HEK293 (cell line): ENCODE measurements at regions not wholly inside any gene's neighbourhood (a gene's known extent, or its start where the extent isn't known, plus 50 kb on each side); places are given as distances from the start of the nearest gene placed in this dataset.

Experiments
- CTCF ChIA-PET: fragments of 350-600 bp; formaldehyde crosslinking; extraction: SDS; loops from one replicate; lab custom pipeline; 2021; ENCODE audit warnings: antibody characterized with exemption; lab: Yijun Ruan, JAX
- POLR2A ChIA-PET: fragments of 300-600 bp; formaldehyde crosslinking; extraction: SDS; loops from one replicate; lab custom pipeline; 2020; ENCODE audit warnings: antibody characterized with exemption, inconsistent platforms; lab: Yijun Ruan, JAX
- H3K27ac ChIP-seq: fragments of 200-500 bp; sonication (Bioruptor generic); 2 replicates; pipeline ENCODE4 v1.5.1; 2014; ENCODE audit warnings: low read depth, low read length, control low read depth, inconsistent platforms; ENCODE audit errors: extremely low read depth
- H3K36me3 ChIP-seq, 2 experiments: fragments of 200-500 bp in 1 of 2; sonication (Bioruptor generic) in 1 of 2; 1 replicate in 1 of 2; 2 replicates in 1 of 2; pipeline ENCODE4 v1.5.1; 2014 to 2017; ENCODE audit warnings: inconsistent platforms in 2 of 2, low read length in 2 of 2; ENCODE audit not compliant: control insufficient read depth in 2 of 2, insufficient read depth in 1 of 2
- H3K4me1 ChIP-seq: fragments of 200-500 bp; sonication (Bioruptor generic); 2 replicates; pipeline ENCODE4 v1.5.1; 2014; ENCODE audit warnings: mild to moderate bottlenecking, low read length, inconsistent platforms; ENCODE audit not compliant: control insufficient read depth, insufficient read depth
- H3K4me3 ChIP-seq: 2 replicates; pipeline ENCODE4 v1.5.1; 2011; ENCODE audit warnings: low read depth, mild to moderate bottlenecking, control low read depth, low read length, moderate library complexity
- H3K9me3 ChIP-seq: fragments of 200-500 bp; sonication (Bioruptor generic); 2 replicates; pipeline ENCODE4 v1.5.1; 2014; ENCODE audit warnings: low read depth, low read length, inconsistent platforms; ENCODE audit not compliant: control insufficient read depth, insufficient read depth
- OSR2 ChIP-seq: fragments of 450-650 bp; formaldehyde crosslinking; IDR thresholded peaks from 2 replicates; pipeline ENCODE4 v1.5.1; 2016; ENCODE audit warnings: missing biosample characterization, missing genetic modification characterization
- SCRT2 ChIP-seq: fragments of 450-650 bp; formaldehyde crosslinking; IDR thresholded peaks from 2 replicates; pipeline ENCODE4 v1.5.1; 2016; ENCODE audit warnings: missing biosample characterization, missing genetic modification characterization
- SP2 ChIP-seq: fragments of 450-650 bp; formaldehyde crosslinking; IDR thresholded peaks from 2 replicates; pipeline ENCODE4 v1.5.1; 2016; ENCODE audit warnings: missing biosample characterization, missing genetic modification characterization
- TCF7L2 ChIP-seq: IDR thresholded peaks from 2 replicates; pipeline ENCODE4 v1.6.1; 2011; ENCODE audit warnings: low read depth, mild to moderate bottlenecking, inconsistent platforms, low read length, moderate library complexity, borderline replicate concordance
- ZBTB7A ChIP-seq: fragments of 450-650 bp; formaldehyde crosslinking; IDR thresholded peaks from 2 replicates; pipeline ENCODE4 v1.5.1; 2016; ENCODE audit warnings: low read depth, missing biosample characterization, missing genetic modification characterization
- ZFP41 ChIP-seq: fragments of 450-650 bp; formaldehyde crosslinking; IDR thresholded peaks from 2 replicates; pipeline ENCODE4 v1.5.1; 2016; ENCODE audit warnings: missing biosample characterization, missing genetic modification characterization, borderline replicate concordance
- ZNF133 ChIP-seq: fragments of 450-650 bp; formaldehyde crosslinking; IDR thresholded peaks from 2 replicates; pipeline ENCODE4 v1.5.1; 2016; ENCODE audit warnings: missing biosample characterization, missing genetic modification characterization
- ZNF169 ChIP-seq: fragments of 450-650 bp; formaldehyde crosslinking; IDR thresholded peaks from 2 replicates; pipeline ENCODE4 v1.5.1; 2016; ENCODE audit warnings: missing biosample characterization, missing genetic modification characterization
- ZNF175 ChIP-seq: fragments of 450-650 bp; formaldehyde crosslinking; IDR thresholded peaks from 2 replicates; pipeline ENCODE4 v1.5.1; 2016; ENCODE audit warnings: missing biosample characterization, missing genetic modification characterization
- ZNF2 ChIP-seq: fragments of 450-650 bp; formaldehyde crosslinking; IDR thresholded peaks from 2 replicates; pipeline ENCODE4 v1.5.1; 2016; ENCODE audit warnings: missing biosample characterization, missing genetic modification characterization
- ZNF211 ChIP-seq: fragments of 450-650 bp; formaldehyde crosslinking; IDR thresholded peaks from 2 replicates; pipeline ENCODE4 v1.5.1; 2016; ENCODE audit warnings: low read depth, missing biosample characterization, missing genetic modification characterization
- ZNF239 ChIP-seq: fragments of 450-650 bp; formaldehyde crosslinking; IDR thresholded peaks from 2 replicates; pipeline ENCODE4 v1.5.1; 2016; ENCODE audit warnings: missing biosample characterization, missing genetic modification characterization
- ZNF274 ChIP-seq, 2 experiments: fragments of 200-500 bp in 1 of 2; fragments of 450-650 bp in 1 of 2; sonication (Bioruptor generic) in 1 of 2; formaldehyde crosslinking in 1 of 2; IDR thresholded peaks; 2 replicates each; pipeline versions ENCODE4 v1.5.1 to v1.6.1; 2014 to 2016; ENCODE audit warnings: borderline replicate concordance in 1 of 2, inconsistent platforms in 1 of 2, low read length in 1 of 2, missing biosample characterization in 1 of 2, missing genetic modification characterization in 1 of 2
- ZNF366 ChIP-seq: fragments of 450-650 bp; formaldehyde crosslinking; conservative IDR thresholded peaks from 2 replicates; pipeline ENCODE4 v1.5.1; 2016; ENCODE audit warnings: missing biosample characterization, missing genetic modification characterization
- ZNF391 ChIP-seq: fragments of 450-650 bp; formaldehyde crosslinking; IDR thresholded peaks from 2 replicates; pipeline ENCODE4 v1.5.1; 2016; ENCODE audit warnings: low read depth, missing biosample characterization, missing genetic modification characterization, borderline replicate concordance
- ZNF404 ChIP-seq: fragments of 450-650 bp; formaldehyde crosslinking; IDR thresholded peaks from 2 replicates; pipeline ENCODE4 v1.5.1; 2017; ENCODE audit warnings: missing biosample characterization, missing genetic modification characterization
- ZNF561 ChIP-seq: fragments of 450-650 bp; IDR thresholded peaks from 2 replicates; pipeline ENCODE4 v1.5.1; 2018; ENCODE audit warnings: missing biosample characterization, missing genetic modification characterization, borderline replicate concordance
- ZNF624 ChIP-seq: fragments of 450-650 bp; formaldehyde crosslinking; IDR thresholded peaks from 2 replicates; pipeline ENCODE4 v1.5.1; 2017; ENCODE audit warnings: missing biosample characterization, missing genetic modification characterization
- ZNF677 ChIP-seq: fragments of 450-650 bp; IDR thresholded peaks from 2 replicates; pipeline ENCODE4 v1.5.0; 2018; ENCODE audit warnings: missing biosample characterization, mild to moderate bottlenecking, missing genetic modification characterization, moderate library complexity
- TF ChIP-seq, protein P1 (sequence below): fragments of 450-650 bp; formaldehyde crosslinking; IDR thresholded peaks from 2 replicates; pipeline ENCODE4 v1.5.1; 2016; ENCODE audit warnings: missing biosample characterization, missing genetic modification characterization
- TF ChIP-seq, protein P2 (sequence below): fragments of 450-650 bp; formaldehyde crosslinking; IDR thresholded peaks from 2 replicates; pipeline ENCODE4 v1.5.1; 2016; ENCODE audit warnings: missing biosample characterization, missing genetic modification characterization
- TF ChIP-seq, protein P3 (sequence below): fragments of 450-650 bp; formaldehyde crosslinking; IDR thresholded peaks from 2 replicates; pipeline ENCODE4 v1.5.0; 2017; ENCODE audit warnings: missing biosample characterization, missing genetic modification characterization, borderline replicate concordance
- TF ChIP-seq, protein P4 (sequence below): fragments of 450-650 bp; formaldehyde crosslinking; IDR thresholded peaks from 2 replicates; pipeline ENCODE4 v1.5.1; 2016; ENCODE audit warnings: missing biosample characterization, missing genetic modification characterization
- TF ChIP-seq, protein P5 (sequence below): fragments of 450-650 bp; formaldehyde crosslinking; IDR thresholded peaks from 2 replicates; pipeline ENCODE4 v1.5.1; 2016; ENCODE audit warnings: missing biosample characterization, missing genetic modification characterization

DNA sequence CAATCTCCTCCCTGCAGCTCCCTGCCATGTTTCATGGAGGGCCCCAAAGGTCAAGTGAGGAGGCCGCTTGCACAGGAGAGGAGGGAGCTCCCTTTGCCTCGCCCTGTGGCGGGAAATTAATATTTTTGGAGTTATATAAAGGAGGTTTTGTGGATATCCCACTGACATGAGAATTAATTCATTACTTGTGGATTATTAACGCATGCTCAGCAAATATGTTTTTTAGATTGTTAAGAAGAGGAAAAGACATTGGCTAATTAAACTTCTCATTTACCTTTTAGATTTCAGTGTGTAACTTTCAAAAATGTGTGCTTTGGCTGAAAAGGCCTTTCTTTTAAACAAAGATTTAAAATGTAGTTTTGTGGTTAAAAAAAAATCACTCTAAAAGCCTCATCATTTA is 474.0 kb downstream of the SOCS6 start:
- TF ChIP-seq, protein P1, sequence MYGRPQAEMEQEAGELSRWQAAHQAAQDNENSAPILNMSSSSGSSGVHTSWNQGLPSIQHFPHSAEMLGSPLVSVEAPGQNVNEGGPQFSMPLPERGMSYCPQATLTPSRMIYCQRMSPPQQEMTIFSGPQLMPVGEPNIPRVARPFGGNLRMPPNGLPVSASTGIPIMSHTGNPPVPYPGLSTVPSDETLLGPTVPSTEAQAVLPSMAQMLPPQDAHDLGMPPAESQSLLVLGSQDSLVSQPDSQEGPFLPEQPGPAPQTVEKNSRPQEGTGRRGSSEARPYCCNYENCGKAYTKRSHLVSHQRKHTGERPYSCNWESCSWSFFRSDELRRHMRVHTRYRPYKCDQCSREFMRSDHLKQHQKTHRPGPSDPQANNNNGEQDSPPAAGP (tag by site-specific recombination): no peak
- TF ChIP-seq ZBTB7A (no peak), ZNF133 (no peak), ZNF677 (tag by site-specific recombination) (no peak), SCRT2 (tag by site-specific recombination) (no peak), ZNF211 (tag by site-specific recombination) (no peak), ZNF2 (no peak), ZNF175 (tag by site-specific recombination) (no peak), OSR2 (tag by site-specific recombination) (no peak), ZNF391 (tag by site-specific recombination) (no peak)
- TF ChIP-seq, protein P2, sequence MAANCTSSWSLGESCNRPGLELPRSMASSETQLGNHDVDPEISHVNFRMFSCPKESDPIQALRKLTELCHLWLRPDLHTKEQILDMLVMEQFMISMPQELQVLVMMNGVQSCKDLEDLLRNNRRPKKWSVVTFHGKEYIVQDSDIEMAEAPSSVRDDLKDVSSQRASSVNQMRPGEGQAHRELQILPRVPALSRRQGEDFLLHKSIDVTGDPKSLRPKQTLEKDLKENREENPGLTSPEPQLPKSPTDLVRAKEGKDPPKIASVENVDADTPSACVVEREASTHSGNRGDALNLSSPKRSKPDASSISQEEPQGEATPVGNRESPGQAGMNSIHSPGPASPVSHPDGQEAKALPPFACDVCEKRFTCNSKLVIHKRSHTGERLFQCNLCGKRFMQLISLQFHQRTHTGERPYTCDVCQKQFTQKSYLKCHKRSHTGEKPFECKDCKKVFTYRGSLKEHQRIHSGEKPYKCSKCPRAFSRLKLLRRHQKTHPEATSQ (tag by site-specific recombination): no peak
- TF ChIP-seq, protein P3, sequence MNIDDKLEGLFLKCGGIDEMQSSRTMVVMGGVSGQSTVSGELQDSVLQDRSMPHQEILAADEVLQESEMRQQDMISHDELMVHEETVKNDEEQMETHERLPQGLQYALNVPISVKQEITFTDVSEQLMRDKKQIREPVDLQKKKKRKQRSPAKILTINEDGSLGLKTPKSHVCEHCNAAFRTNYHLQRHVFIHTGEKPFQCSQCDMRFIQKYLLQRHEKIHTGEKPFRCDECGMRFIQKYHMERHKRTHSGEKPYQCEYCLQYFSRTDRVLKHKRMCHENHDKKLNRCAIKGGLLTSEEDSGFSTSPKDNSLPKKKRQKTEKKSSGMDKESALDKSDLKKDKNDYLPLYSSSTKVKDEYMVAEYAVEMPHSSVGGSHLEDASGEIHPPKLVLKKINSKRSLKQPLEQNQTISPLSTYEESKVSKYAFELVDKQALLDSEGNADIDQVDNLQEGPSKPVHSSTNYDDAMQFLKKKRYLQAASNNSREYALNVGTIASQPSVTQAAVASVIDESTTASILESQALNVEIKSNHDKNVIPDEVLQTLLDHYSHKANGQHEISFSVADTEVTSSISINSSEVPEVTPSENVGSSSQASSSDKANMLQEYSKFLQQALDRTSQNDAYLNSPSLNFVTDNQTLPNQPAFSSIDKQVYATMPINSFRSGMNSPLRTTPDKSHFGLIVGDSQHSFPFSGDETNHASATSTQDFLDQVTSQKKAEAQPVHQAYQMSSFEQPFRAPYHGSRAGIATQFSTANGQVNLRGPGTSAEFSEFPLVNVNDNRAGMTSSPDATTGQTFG: no peak
- TF ChIP-seq, protein P4, sequence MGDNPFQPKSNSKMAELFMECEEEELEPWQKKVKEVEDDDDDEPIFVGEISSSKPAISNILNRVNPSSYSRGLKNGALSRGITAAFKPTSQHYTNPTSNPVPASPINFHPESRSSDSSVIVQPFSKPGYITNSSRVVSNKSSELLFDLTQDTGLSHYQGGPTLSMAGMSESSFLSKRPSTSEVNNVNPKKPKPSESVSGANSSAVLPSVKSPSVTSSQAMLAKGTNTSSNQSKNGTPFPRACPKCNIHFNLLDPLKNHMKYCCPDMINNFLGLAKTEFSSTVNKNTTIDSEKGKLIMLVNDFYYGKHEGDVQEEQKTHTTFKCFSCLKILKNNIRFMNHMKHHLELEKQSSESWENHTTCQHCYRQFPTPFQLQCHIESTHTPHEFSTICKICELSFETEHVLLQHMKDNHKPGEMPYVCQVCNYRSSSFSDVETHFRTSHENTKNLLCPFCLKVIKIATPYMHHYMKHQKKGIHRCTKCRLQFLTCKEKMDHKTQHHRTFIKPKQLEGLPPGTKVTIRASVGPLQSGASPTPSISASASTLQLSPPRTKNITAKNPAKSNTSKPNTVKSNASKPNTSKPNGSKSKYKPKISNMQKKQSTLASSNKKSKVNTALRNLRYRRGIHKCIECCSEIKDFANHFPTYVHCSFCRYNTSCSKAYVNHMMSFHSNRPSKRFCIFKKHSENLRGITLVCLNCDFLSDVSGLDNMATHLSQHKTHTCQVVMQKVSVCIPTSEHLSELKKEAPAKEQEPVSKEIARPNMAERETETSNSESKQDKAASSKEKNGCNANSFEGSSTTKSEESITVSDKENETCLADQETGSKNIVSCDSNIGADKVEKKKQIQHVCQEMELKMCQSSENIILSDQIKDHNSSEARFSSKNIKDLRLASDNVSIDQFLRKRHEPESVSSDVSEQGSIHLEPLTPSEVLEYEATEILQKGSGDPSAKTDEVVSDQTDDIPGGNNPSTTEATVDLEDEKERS (tag by site-specific recombination): no peak
- Histone ChIP-seq H3K4me1 (no peaks in the 10 kb centered on the region), H3K9me3 (no peaks in the 10 kb centered on the region), H3K36me3 (no peaks in the 10 kb centered on the region), H3K4me3 (no peak overlapping the region), H3K27ac (no peak overlapping the region)
- POLR2A ChIA-PET: no interaction called here
- CTCF ChIA-PET: no interaction called here

DNA sequence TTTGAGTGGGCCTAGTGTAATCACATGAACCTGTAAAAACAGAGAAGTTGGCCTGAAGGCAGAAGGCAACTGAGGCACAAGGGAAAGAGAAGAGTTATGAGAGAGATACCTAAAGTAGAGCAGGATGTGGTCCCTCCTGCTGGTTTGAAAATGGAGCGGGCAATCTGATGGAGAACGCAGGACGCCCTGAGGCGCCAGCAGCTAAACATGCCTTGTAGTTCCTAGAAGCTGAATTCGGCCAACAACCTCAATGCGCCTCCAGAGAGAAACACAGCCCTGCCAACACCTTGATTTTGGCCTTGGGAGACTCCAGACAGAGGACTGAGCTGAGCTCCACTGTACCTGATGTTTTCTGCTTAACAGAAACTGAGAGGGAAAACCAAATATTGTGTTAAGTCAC is 469.9 kb downstream of the SOCS6 start:
- Histone ChIP-seq H3K9me3 (no peaks in the 10 kb centered on the region), H3K4me1 (no peaks in the 10 kb centered on the region), H3K36me3 (no peaks in the 10 kb centered on the region), H3K4me3 (no peak overlapping the region), H3K27ac (no peak overlapping the region)
- ChIA-PET CTCF (no interaction called here), POLR2A (no interaction called here)
- TF ChIP-seq, protein P4 (tag by site-specific recombination): no peak
- TF ChIP-seq ZNF404 (no peak), ZNF561 (tag by site-specific recombination) (no peak), ZNF366 (tag by site-specific recombination) (no peak), TCF7L2 (no peak), ZNF239 (tag by site-specific recombination) (no peak), ZFP41 (tag by site-specific recombination) (no peak), ZNF274 (IDR thresholded peaks at IDR 0.05; ENCODE audit: low read length) (no peak), ZNF274 (tag by site-specific recombination; IDR thresholded peaks at IDR 0.05; ENCODE audit: borderline replicate concordance) (no peak), SP2 (no peak), ZNF624 (tag by site-specific recombination) (no peak), ZNF169 (tag by site-specific recombination) (no peak)
- TF ChIP-seq, protein P5, sequence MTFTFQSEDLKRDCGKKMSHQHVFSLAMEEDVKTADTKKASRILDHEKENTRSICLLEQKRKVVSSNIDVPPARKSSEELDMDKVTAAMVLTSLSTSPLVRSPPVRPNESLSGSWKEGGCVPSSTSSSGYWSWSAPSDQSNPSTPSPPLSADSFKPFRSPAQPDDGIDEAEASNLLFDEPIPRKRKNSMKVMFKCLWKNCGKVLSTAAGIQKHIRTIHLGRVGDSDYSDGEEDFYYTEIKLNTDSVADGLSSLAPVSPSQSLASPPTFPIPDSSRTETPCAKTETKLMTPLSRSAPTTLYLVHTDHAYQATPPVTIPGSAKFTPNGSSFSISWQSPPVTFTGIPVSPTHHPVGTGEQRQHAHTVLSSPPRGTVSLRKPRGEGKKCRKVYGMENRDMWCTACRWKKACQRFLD (tag by site-specific recombination): no peak
